Adrenal gland (tissue), 9 donors: ENCODE measurements at regions not wholly inside any gene's neighbourhood (a gene's known extent, or its start where the extent isn't known, plus 50 kb on each side); places are given as distances from the start of the nearest gene placed in this dataset.

Source experiments
- DNase-seq, 7 donors: peaks; one replicate each; pipeline ENCODE4 v3.0.0-alpha.2; 2019 to 2020
- H3K27ac ChIP-seq, 5 donors: fragments of 200-600 bp; sonication (generic) in 4 of 5; 1 replicate in 3 of 5; 2 replicates in 2 of 5; pipeline versions ENCODE4 v1.5.1 to v1.8.0; 2016 to 2020; ENCODE audit warnings: mild to moderate bottlenecking in 1 of 5
- H3K27me3 ChIP-seq: fragments of 200-600 bp; 2 replicates; pipeline ENCODE4 v1.8.0; 2021
- H3K36me3 ChIP-seq, 2 donors: fragments of 200-600 bp; replicated peaks in 1 of 2; 1 replicate in 1 of 2; 2 replicates in 1 of 2; pipeline versions ENCODE4 v1.5.1 to v1.8.0; 2018 to 2022
- H3K4me1 ChIP-seq, 2 donors: fragments of 200-600 bp; replicated peaks in 1 of 2; 1 replicate in 1 of 2; 2 replicates in 1 of 2; pipeline versions ENCODE4 v1.5.1 to v1.8.0; 2018 to 2021
- H3K4me3 ChIP-seq, 4 donors: fragments of 200-600 bp; sonication (generic) in 3 of 4; one replicate each; pipeline ENCODE4 v1.5.1; 2016 to 2018
- H3K9me3 ChIP-seq, 3 donors: fragments of 200-600 bp; sonication (generic) in 1 of 3; replicated peaks in 1 of 3; 1 replicate in 2 of 3; 2 replicates in 1 of 3; pipeline versions ENCODE4 v1.5.1 to v1.8.0; 2016 to 2021
- CTCF ChIP-seq, 6 experiments: fragments of 450-650 bp in 4 of 6; fragments of 200-600 bp in 2 of 6; sonication (generic) in 1 of 6; IDR thresholded peaks; 1 replicate in 5 of 6; 2 replicates in 1 of 6; pipeline versions ENCODE4 v1.5.1 to v1.8.0; 2016 to 2021; ENCODE audit warnings: antibody characterized with exemption in 6 of 6, mild to moderate bottlenecking in 2 of 6, moderate library complexity in 1 of 6
- POLR2A ChIP-seq, 2 donors: fragments of 450-650 bp; IDR thresholded peaks; one replicate each; pipeline ENCODE4 v1.6.1; 2017; ENCODE audit warnings: antibody characterized with exemption in 2 of 2, mild to moderate bottlenecking in 2 of 2, moderate library complexity in 1 of 2
- WGBS, 4 donors: extraction: QIAGEN DNeasy Blood & Tissue Kit in 2 of 4; methylation state at CpG; one replicate each; pipeline versions ENCODE4 v1.1.5 to v1.1.7; 2013 to 2017; 5-methylcytosine and 5-hydroxymethylcytosine counted together
- intact Hi-C, 2 donors: fragments of 100-400 bp; cut with DNase I; formaldehyde crosslinking; loops; one replicate each; pipeline versions ENCODE4 v1.14.1 to v1.15.0; 2022 to 2023
- donor health status: healthy with polysubstance abuse.
- donor health status: Bipolar disorder and iron deficiency.
- donor health status: DM: yes; HTN: yes; CAD: no.
- donor health status: DM: no; HTN: no; CAD: no.
- donor health status: DM: no; HTN: no; CAD: no.

- H3K4me3 ChIP-seq: no peak overlapping the region
- DNase-seq: no peak
- 92 to 100% (median 93%) methylated on average over 1 of the region's 1 CpG for WGBS, 4 donors
- no peaks in the 10 kb centered on the region for H3K4me1 ChIP-seq
- no peak for TF ChIP-seq POLR2A (IDR thresholded peaks at IDR 0.05)
- no peak for TF ChIP-seq CTCF (IDR thresholded peaks at IDR 0.05)
- H3K27me3 ChIP-seq: peaks cover 3% of the 10 kb centered on the region
- no peaks in the 10 kb centered on the region for H3K36me3 ChIP-seq
- no peak overlapping the region for H3K27ac ChIP-seq
- intact Hi-C loops: no loop called here
- H3K9me3 ChIP-seq: no peaks in the 10 kb centered on the region
Measured at GRCh38 chr10:128744811-128745305, 618.6 kb upstream of the MKI67 start.

- Histone ChIP-seq H3K36me3 (no peaks in the 10 kb centered on the region), H3K27ac (no peak overlapping the region), H3K27me3 (no peaks in the 10 kb centered on the region), H3K4me1 (no peaks in the 10 kb centered on the region), H3K4me3 (no peak overlapping the region), H3K9me3 (no peaks in the 10 kb centered on the region)
- TF ChIP-seq POLR2A (IDR thresholded peaks at IDR 0.05) (no peak), CTCF (IDR thresholded peaks at IDR 0.05) (no peak)
- no peak for DNase-seq
- WGBS, 4 donors: 75 to 81% (median 78%) methylated on average over 22 of the region's 22 CpGs
- intact Hi-C loops: no loop called here
Measured at GRCh38 chr10:128747582-128748346, 621.5 kb upstream of the MKI67 start.

GRCh38 chr10:128751284-128751683 is 625.1 kb upstream of the MKI67 start:
- no peak for DNase-seq
- Histone ChIP-seq H3K36me3 (no peaks in the 10 kb centered on the region), H3K27me3 (no peaks in the 10 kb centered on the region), H3K9me3 (no peaks in the 10 kb centered on the region), H3K4me1 (no peaks in the 10 kb centered on the region), H3K27ac (no peak overlapping the region), H3K4me3 (no peak overlapping the region)
- no peak for TF ChIP-seq CTCF (IDR thresholded peaks at IDR 0.05)
- no peak for TF ChIP-seq POLR2A (IDR thresholded peaks at IDR 0.05)
- WGBS, 4 donors: 42 to 81% (median 75%) methylated on average over 5 to 7 of the region's 7 CpGs
- intact Hi-C loops: no loop called here

DNA sequence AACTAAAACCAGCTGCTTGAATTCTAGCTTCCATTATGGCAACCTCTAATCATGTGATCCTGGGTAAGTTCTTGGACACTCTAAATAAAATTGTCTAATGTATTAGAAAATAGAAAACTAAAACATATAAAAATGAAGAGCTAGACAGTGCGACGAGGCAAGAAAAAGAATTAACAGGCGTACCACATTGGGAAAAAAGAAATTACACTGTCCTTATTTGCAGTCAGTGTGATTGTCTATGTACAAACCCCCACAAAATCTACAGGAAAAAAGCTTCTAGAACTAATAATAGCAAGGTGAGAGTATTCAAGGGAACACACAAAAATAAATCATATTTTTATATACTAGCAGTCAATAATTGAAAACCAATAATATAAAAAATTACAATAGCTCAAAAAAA is 625.6 kb upstream of the MKI67 start:
- Histone ChIP-seq H3K27ac (no peak overlapping the region), H3K4me3 (no peak overlapping the region), H3K9me3 (no peaks in the 10 kb centered on the region), H3K36me3 (no peaks in the 10 kb centered on the region), H3K27me3 (no peaks in the 10 kb centered on the region), H3K4me1 (no peaks in the 10 kb centered on the region)
- intact Hi-C loops: no loop called here
- 84 to 89% (median 86%) methylated on average over 3 of the region's 3 CpGs for WGBS, 4 donors
- TF ChIP-seq POLR2A (IDR thresholded peaks at IDR 0.05) (no peak), CTCF (IDR thresholded peaks at IDR 0.05) (no peak)
- no peak for DNase-seq
